ENCODE measurements at regions not wholly inside any gene's neighbourhood (a gene's known extent, or its start where the extent isn't known, plus 50 kb on each side); places are given as distances from the start of the nearest gene placed in this dataset.

- ChIA-PET POLR2A (no interaction called here), CTCF (no interaction called here), SMC1A (ENCODE audit: uncharacterized antibody, unreplicated experiment) (no interaction called here), RAD21 (ENCODE audit: unreplicated experiment) (no interaction called here)
- H3K4me3 ChIP-seq: no peak overlapping the region
- H4K20me1 ChIP-seq (ENCODE audit: control insufficient read depth, insufficient read depth): no peaks in the 10 kb centered on the region
- no peak overlapping the region for H3K9ac ChIP-seq (ENCODE audit: control insufficient read depth, insufficient read depth, low read length)
- H3K36me3 ChIP-seq (ENCODE audit: control insufficient read depth in 2 of 2, insufficient read depth in 2 of 2, low read length in 1 of 2): no peaks in the 10 kb centered on the region
- TF ChIP-seq ZZZ3 (IDR thresholded peaks at IDR 0.05; ENCODE audit: control insufficient read depth, insufficient read length, low read depth): no peak
- TF ChIP-seq ESRRA (IDR thresholded peaks at IDR 0.05; ENCODE audit: low read length): no peak
- no peak for TF ChIP-seq HDAC6 (IDR thresholded peaks at IDR 0.05; ENCODE audit: unreplicated experiment)
- no peak for TF ChIP-seq CBX5 (IDR thresholded peaks at IDR 0.05; ENCODE audit: low read depth)
- no peak for TF ChIP-seq TARDBP (IDR thresholded peaks at IDR 0.05; ENCODE audit: borderline replicate concordance)
- no peak for TF ChIP-seq NR2F1 (conservative IDR thresholded peaks at IDR 0.05)
- no peak for TF ChIP-seq NFXL1 (IDR thresholded peaks at IDR 0.05; ENCODE audit: borderline replicate concordance)
- no peak for TF ChIP-seq SUZ12 (IDR thresholded peaks at IDR 0.05; ENCODE audit: unreplicated experiment)
- no peaks in the 10 kb centered on the region for H3K27me3 ChIP-seq (replicated peaks in 1 of 2; ENCODE audit: control insufficient read depth in 2 of 2, insufficient read depth in 2 of 2, low read length in 1 of 2)
- H2AFZ ChIP-seq (ENCODE audit: control insufficient read depth, low read depth, low read length): no peak overlapping the region
- DNase-seq (ENCODE audit: low read depth, low spot score) (no peak), FAIRE-seq (no peak), ATAC-seq (no peak)
- intact Hi-C loops (cut with micrococcal nuclease; ENCODE audit: unreplicated experiment) (no loop called here), in situ Hi-C loops (cut with MboI) (loop anchor here (25.0 kb wide), 1 partner anchor 368 kb away; no protein-coding TSS in a partner anchor)
- 31% methylated on average over 3 of the region's 3 CpGs for WGBS (ENCODE audit: insufficient coverage, insufficient replicate concordance, low lambda C conversion rate, missing lambda C conversion rate)
- H3K4me1 ChIP-seq (ENCODE audit: control insufficient read depth, insufficient read depth, low read length): no peaks in the 10 kb centered on the region
- no TSS peak for BruUV-seq (replicated peaks)
- no peaks in the 10 kb centered on the region for H3K79me2 ChIP-seq (ENCODE audit: control insufficient read depth, insufficient read depth, low read length)
- no peaks in the 10 kb centered on the region for H3K9me3 ChIP-seq (replicated peaks; ENCODE audit: control insufficient read depth, insufficient read depth, low read length)
- no peak overlapping the region for H3K27ac ChIP-seq (ENCODE audit: control insufficient read depth, insufficient read depth)
- no peak overlapping the region for H3K4me2 ChIP-seq (ENCODE audit: control insufficient read depth, insufficient read depth)
These were observed 196.4 kb downstream of the VGLL3 start for GRCh38 chr3:86794361-86795065.

DNA sequence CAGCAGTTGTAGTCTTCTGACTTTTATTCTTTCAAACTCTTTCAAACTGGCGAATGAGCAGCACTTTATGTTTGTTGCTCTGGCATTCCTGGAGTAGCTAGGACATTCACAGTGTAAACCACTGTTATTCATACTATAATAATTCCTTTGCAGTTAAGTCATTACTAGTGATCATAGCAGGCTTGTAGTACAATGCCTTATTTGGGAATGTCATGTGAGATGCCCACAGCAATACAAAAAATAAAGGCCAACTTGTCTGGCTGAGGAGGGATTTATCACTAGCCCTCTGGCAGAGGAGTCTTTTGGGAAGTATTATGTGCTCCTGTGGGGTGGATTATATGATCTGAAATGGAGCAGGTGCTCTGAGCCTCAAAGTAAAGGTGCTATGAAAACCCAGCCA lies 197.2 kb downstream of the VGLL3 start:
- H3K4me1 ChIP-seq (ENCODE audit: control insufficient read depth, insufficient read depth, low read length): no peaks in the 10 kb centered on the region
- intact Hi-C loops (cut with micrococcal nuclease; ENCODE audit: unreplicated experiment) (no loop called here), in situ Hi-C loops (cut with MboI) (loop anchor here (25.0 kb wide), 1 partner anchor 369 kb away; no protein-coding TSS in a partner anchor)
- ChIA-PET CTCF (no interaction called here), SMC1A (ENCODE audit: uncharacterized antibody, unreplicated experiment) (no interaction called here), POLR2A (no interaction called here), RAD21 (ENCODE audit: unreplicated experiment) (no interaction called here)
- H3K4me3 ChIP-seq: no peak overlapping the region
- no peak overlapping the region for H3K27ac ChIP-seq (ENCODE audit: control insufficient read depth, insufficient read depth)
- no peak for FAIRE-seq
- no TSS peak for BruUV-seq (replicated peaks)
- H3K4me2 ChIP-seq (ENCODE audit: control insufficient read depth, insufficient read depth): no peak overlapping the region
- H3K36me3 ChIP-seq (ENCODE audit: control insufficient read depth in 2 of 2, insufficient read depth in 2 of 2, low read length in 1 of 2): no peaks in the 10 kb centered on the region
- ATAC-seq: no peak
- H4K20me1 ChIP-seq (ENCODE audit: control insufficient read depth, insufficient read depth): no peaks in the 10 kb centered on the region
- no peak overlapping the region for H3K9ac ChIP-seq (ENCODE audit: control insufficient read depth, insufficient read depth, low read length)
- no peaks in the 10 kb centered on the region for H3K9me3 ChIP-seq (replicated peaks; ENCODE audit: control insufficient read depth, insufficient read depth, low read length)
- no peaks in the 10 kb centered on the region for H3K27me3 ChIP-seq (replicated peaks in 1 of 2; ENCODE audit: control insufficient read depth in 2 of 2, insufficient read depth in 2 of 2, low read length in 1 of 2)
- H2AFZ ChIP-seq (ENCODE audit: control insufficient read depth, low read depth, low read length): no peak overlapping the region
- 0% methylated on average over 1 of the region's 1 CpG for WGBS (ENCODE audit: insufficient coverage, insufficient replicate concordance, low lambda C conversion rate, missing lambda C conversion rate)
- DNase-seq (ENCODE audit: low read depth, low spot score): no peak
- H3K79me2 ChIP-seq (ENCODE audit: control insufficient read depth, insufficient read depth, low read length): no peaks in the 10 kb centered on the region
- TF ChIP-seq SIX5 (IDR thresholded peaks at IDR 0.05; ENCODE audit: low read depth, low read length, severe bottlenecking) (no peak), ZNF622 (IDR thresholded peaks at IDR 0.05) (no peak), SMARCA5 (IDR thresholded peaks at IDR 0.05) (no peak), NR2F1 (conservative IDR thresholded peaks at IDR 0.05) (no peak)
- TF ChIP-seq, protein P1, sequence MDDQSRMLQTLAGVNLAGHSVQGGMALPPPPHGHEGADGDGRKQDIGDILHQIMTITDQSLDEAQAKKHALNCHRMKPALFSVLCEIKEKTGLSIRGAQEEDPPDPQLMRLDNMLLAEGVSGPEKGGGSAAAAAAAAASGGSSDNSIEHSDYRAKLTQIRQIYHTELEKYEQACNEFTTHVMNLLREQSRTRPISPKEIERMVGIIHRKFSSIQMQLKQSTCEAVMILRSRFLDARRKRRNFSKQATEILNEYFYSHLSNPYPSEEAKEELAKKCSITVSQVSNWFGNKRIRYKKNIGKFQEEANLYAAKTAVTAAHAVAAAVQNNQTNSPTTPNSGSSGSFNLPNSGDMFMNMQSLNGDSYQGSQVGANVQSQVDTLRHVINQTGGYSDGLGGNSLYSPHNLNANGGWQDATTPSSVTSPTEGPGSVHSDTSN (IDR thresholded peaks at IDR 0.05; ENCODE audit: insufficient replicate concordance, low read depth, low read length): no peak
- TF ChIP-seq, protein P2, sequence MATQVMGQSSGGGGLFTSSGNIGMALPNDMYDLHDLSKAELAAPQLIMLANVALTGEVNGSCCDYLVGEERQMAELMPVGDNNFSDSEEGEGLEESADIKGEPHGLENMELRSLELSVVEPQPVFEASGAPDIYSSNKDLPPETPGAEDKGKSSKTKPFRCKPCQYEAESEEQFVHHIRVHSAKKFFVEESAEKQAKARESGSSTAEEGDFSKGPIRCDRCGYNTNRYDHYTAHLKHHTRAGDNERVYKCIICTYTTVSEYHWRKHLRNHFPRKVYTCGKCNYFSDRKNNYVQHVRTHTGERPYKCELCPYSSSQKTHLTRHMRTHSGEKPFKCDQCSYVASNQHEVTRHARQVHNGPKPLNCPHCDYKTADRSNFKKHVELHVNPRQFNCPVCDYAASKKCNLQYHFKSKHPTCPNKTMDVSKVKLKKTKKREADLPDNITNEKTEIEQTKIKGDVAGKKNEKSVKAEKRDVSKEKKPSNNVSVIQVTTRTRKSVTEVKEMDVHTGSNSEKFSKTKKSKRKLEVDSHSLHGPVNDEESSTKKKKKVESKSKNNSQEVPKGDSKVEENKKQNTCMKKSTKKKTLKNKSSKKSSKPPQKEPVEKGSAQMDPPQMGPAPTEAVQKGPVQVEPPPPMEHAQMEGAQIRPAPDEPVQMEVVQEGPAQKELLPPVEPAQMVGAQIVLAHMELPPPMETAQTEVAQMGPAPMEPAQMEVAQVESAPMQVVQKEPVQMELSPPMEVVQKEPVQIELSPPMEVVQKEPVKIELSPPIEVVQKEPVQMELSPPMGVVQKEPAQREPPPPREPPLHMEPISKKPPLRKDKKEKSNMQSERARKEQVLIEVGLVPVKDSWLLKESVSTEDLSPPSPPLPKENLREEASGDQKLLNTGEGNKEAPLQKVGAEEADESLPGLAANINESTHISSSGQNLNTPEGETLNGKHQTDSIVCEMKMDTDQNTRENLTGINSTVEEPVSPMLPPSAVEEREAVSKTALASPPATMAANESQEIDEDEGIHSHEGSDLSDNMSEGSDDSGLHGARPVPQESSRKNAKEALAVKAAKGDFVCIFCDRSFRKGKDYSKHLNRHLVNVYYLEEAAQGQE (IDR thresholded peaks at IDR 0.05; ENCODE audit: low read depth, low read length): no peak
